ENCODE measurements at regions not wholly inside any gene's neighbourhood (a gene's known extent, or its start where the extent isn't known, plus 50 kb on each side); places are given as distances from the start of the nearest gene placed in this dataset.

DNA sequence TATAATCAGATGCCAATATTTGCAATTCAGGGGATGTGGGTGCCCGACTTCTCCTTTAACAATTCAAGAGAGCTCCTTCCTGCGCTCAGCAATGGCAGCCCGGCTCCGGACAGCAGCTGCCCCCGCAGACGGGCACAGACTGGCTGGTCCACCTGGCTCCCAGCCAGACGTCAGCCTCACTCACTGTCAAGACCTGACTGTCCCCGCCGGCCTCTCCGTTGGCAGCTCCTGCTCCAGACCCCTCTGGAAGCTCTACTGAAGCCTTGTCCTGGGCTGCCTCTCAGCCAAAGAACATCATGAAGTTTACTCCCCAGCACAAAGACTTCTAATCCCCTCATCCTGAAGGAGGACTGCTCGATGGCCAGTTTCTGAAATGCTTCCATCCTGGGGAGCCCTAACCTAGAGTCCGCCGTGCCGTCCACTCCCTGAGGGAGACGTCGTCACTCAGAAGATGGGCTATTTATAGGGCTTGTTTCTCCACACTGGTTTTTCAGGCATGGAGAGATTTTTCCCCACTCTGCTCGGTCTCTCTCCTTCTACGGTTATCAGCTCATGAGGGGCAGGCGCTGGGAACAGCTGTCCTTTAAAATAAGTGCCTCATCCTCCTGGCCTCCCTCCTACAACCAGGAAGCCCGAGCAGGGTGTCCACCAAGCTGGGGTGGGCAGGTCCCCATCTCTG lies 126.2 kb downstream of the RFLNA start:
- DNase-seq (no peak), ATAC-seq (ENCODE audit: low read depth) (no peak)
- H3K9me3 Mint-ChIP-seq: no peaks in the 10 kb centered on the region
- no peak overlapping the region for H3K4me3 Mint-ChIP-seq
- H3K27me3 Mint-ChIP-seq: no peaks in the 10 kb centered on the region
- H3K36me3 Mint-ChIP-seq (ENCODE audit: low read depth): peaks cover 83% of the 10 kb centered on the region
- intact Hi-C loops (cut with micrococcal nuclease): no loop called here
- H3K4me1 Mint-ChIP-seq: no peaks in the 10 kb centered on the region
- no peak overlapping the region for H3K27ac Mint-ChIP-seq
- TF ChIP-seq, protein P1, sequence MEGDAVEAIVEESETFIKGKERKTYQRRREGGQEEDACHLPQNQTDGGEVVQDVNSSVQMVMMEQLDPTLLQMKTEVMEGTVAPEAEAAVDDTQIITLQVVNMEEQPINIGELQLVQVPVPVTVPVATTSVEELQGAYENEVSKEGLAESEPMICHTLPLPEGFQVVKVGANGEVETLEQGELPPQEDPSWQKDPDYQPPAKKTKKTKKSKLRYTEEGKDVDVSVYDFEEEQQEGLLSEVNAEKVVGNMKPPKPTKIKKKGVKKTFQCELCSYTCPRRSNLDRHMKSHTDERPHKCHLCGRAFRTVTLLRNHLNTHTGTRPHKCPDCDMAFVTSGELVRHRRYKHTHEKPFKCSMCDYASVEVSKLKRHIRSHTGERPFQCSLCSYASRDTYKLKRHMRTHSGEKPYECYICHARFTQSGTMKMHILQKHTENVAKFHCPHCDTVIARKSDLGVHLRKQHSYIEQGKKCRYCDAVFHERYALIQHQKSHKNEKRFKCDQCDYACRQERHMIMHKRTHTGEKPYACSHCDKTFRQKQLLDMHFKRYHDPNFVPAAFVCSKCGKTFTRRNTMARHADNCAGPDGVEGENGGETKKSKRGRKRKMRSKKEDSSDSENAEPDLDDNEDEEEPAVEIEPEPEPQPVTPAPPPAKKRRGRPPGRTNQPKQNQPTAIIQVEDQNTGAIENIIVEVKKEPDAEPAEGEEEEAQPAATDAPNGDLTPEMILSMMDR (IDR thresholded peaks at IDR 0.05): no peak
- ChIA-PET POLR2A (interaction anchor here (0.6 kb wide), 1 partner anchor 345 kb away, joined by 3 read pairs; no protein-coding TSS in a partner anchor), CTCF (no interaction called here)

DNA sequence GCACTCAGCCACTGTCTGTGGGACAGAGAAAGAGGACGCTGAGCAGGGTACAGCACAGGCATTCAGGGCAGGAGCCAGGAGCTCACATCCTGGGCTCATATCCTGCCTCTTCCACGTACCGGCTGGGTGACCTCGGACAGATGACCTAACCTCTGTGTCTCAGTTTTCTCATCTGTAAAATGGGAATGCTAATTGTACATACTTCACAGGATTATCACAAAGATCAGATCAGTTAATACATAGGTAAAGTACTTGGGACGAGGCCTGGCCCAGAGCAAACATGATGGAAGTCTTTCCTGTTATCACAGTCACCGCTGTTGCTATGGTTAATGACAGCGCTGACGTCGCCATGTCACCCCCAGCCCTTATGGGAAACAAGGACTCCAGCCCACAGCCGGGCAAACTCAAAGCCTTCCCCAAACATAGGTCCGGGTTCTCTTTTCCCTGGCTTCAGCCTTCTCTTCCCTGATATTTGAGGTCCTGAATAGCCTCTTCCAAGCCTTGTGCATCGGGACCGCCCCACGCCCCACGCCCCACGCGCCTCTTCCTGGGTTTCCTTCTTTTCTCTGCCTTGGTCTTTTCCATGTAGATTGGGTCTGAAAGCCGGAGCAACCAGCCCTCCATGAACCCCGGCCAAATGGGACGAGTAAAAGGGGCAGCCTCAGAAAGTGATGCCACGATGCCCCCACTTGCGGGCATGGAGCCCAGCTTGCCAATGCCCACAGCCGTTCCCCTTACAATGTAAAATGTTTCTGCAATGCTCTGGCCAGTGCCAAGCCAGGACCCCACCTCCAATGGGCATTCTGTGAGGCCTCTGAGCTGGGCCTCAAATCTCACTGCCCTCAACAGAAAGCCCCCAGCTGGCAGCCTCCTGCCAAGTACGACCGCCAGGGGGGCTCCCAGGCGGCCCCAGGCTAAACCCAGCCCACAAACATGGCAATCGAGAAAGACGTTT lies 125.4 kb downstream of the RFLNA start:
- peaks cover 82% of the 10 kb centered on the region for H3K36me3 Mint-ChIP-seq (ENCODE audit: low read depth)
- H3K9me3 Mint-ChIP-seq: no peaks in the 10 kb centered on the region
- ATAC-seq (ENCODE audit: low read depth): no peak
- ChIA-PET CTCF (no interaction called here), POLR2A (interaction anchor here (0.6 kb wide), 1 partner anchor 345 kb away, joined by 3 read pairs; no protein-coding TSS in a partner anchor)
- DNase-seq: no peak
- H3K4me3 Mint-ChIP-seq: no peak overlapping the region
- H3K27ac Mint-ChIP-seq: no peak overlapping the region
- TF ChIP-seq, protein P1 (IDR thresholded peaks at IDR 0.05): no peak
- H3K27me3 Mint-ChIP-seq: no peaks in the 10 kb centered on the region
- no peaks in the 10 kb centered on the region for H3K4me1 Mint-ChIP-seq
- intact Hi-C loops (cut with micrococcal nuclease): no loop called here

DNA sequence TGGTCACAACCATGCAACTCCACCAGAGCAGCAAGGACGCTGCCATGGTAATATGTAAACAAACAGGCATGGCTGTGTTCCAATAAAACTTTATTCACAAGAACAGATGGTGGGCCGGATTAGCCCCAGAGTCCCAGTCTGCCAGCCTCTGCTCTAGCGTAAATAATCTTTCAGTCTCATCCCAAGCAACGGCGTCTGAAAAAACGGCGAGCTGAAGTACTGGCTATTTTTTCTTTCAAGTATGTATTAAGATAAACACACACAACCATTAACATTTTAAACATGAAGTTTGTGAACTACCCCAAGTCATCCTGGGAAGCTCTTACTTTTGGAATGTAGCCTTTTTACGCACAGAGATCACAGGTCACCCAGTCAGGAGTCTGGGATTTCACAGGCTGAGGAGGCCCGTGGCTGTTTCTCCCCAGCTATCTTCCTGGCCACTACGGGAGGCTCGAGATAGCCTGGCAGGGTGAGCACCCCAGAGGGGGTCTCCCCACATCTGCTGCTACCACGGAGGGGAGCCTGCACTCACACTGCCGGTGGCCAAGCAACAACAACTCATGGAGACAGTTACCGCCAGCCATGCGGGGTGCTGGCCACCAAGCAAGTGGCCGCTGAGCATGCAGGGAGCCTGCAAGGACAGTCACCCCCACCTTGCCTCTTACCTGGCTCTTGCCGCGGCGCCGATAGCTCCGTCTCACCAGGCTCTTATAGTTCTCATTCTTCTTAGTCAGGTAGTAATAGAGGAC lies 124.6 kb downstream of the RFLNA start:
- DNase-seq (no peak), ATAC-seq (ENCODE audit: low read depth) (no peak)
- ChIA-PET CTCF (no interaction called here), POLR2A (no interaction called here)
- no peak overlapping the region for H3K27ac Mint-ChIP-seq
- no peaks in the 10 kb centered on the region for H3K9me3 Mint-ChIP-seq
- TF ChIP-seq, protein P1 (IDR thresholded peaks at IDR 0.05): no peak
- H3K4me3 Mint-ChIP-seq: no peak overlapping the region
- intact Hi-C loops (cut with micrococcal nuclease): no loop called here
- H3K27me3 Mint-ChIP-seq: no peaks in the 10 kb centered on the region
- H3K4me1 Mint-ChIP-seq: no peaks in the 10 kb centered on the region
- H3K36me3 Mint-ChIP-seq (ENCODE audit: low read depth): peaks cover 78% of the 10 kb centered on the region

GRCh38 chr12:124418791-124419190 lies 123.9 kb downstream of the RFLNA start:
- no peaks in the 10 kb centered on the region for H3K9me3 Mint-ChIP-seq
- no peak overlapping the region for H3K4me3 Mint-ChIP-seq
- H3K4me1 Mint-ChIP-seq: no peaks in the 10 kb centered on the region
- ChIA-PET CTCF (no interaction called here), POLR2A (no interaction called here)
- H3K27me3 Mint-ChIP-seq: no peaks in the 10 kb centered on the region
- intact Hi-C loops (cut with micrococcal nuclease): no loop called here
- H3K27ac Mint-ChIP-seq: no peak overlapping the region
- DNase-seq: no peak
- H3K36me3 Mint-ChIP-seq (ENCODE audit: low read depth): peaks cover 79% of the 10 kb centered on the region
- no peak for ATAC-seq (ENCODE audit: low read depth)
- TF ChIP-seq, protein P1 (IDR thresholded peaks at IDR 0.05): no peak

GRCh38 chr12:124418156-124418555 lies 123.3 kb downstream of the RFLNA start:
- ATAC-seq (ENCODE audit: low read depth): no peak
- H3K27me3 Mint-ChIP-seq: no peaks in the 10 kb centered on the region
- TF ChIP-seq, protein P1 (IDR thresholded peaks at IDR 0.05): no peak
- no peak overlapping the region for H3K4me3 Mint-ChIP-seq
- POLR2A ChIA-PET: no interaction called here
- H3K36me3 Mint-ChIP-seq (ENCODE audit: low read depth): peaks cover 82% of the 10 kb centered on the region
- H3K27ac Mint-ChIP-seq: no peak overlapping the region
- intact Hi-C loops (cut with micrococcal nuclease): no loop called here
- H3K4me1 Mint-ChIP-seq: no peaks in the 10 kb centered on the region
- no peak for DNase-seq
- H3K9me3 Mint-ChIP-seq: no peaks in the 10 kb centered on the region
- CTCF ChIA-PET: no interaction called here

Measured in activated B cell treated with CpG ODN at 0.5 μM for 24 hours (primary cell).